HG03045 (cell line): ENCODE measurements at regions not wholly inside any gene's neighbourhood (a gene's known extent, or its start where the extent isn't known, plus 50 kb on each side); places are given as distances from the start of the nearest gene placed in this dataset.
A peak's percentile ranks its signal among the peaks of the same experiment; 100 is the strongest.

Experiments used
- ATAC-seq: cut with Tn5 transposase; IDR thresholded peaks from one replicate; pipeline ENCODE4 v1.9.1; 2021; ENCODE audit warnings: mild to moderate bottlenecking, moderate library complexity; ENCODE audit not compliant: unreplicated experiment

DNA sequence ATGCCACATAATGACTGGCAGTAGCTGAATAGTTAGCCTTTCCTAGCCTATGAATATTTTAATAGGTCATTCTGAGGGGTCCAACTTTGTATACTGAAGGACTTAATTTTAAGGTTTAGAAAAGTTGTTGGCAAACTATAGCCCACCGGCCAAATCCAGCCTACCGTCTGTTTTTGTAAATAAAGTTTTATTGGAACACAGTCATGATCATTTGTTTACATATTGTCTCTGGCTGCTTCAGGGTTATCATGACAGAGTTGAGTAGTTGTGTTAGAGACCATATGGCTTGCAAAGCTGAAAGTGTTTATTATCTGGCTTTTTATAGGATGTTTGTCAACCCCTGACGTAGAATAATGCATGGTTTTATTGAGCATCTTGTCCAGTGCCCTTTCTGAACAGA, 73.4 kb downstream of the NTMT2 start:
- ATAC-seq, result no peak

DNA sequence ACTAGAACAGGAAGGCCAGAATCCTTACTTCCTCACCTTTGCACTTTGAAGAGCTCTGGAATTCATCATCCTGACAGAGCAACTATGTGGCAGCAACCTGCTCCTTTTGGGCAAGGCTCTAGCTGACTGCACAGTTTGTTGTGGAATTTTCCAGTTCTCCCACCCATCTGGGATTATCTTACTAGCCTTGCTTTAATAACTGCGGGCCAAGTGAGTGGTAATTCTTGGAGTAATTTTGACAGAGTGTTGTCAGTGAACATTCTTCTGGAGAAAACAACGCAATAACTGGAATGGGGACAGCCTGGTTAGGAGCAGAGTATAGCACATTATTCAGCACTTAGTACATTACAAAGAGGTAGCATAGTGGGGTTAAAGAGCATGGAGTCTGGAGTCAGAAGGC, 75.3 kb downstream of the NTMT2 start:
- ATAC-seq, result no peak

DNA sequence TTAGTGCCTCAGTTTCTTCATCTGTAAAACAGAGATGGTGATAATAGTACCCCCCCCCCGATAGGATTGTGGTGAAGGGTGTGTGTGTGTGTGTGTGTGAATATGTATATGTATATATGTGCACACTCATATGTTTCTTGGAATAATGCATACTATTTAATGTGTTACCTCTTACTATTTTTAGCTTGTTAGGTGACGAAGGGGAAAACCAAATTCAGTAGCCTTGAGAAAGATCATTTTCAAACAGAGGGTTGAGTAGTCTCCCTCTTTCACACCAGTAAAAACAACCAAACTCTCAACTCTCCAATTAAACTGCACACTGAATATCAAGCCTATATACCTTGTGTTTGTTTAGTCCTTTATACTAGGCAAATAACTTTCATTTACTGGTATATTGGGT, 75.7 kb downstream of the NTMT2 start:
- ATAC-seq, result no peak

DNA sequence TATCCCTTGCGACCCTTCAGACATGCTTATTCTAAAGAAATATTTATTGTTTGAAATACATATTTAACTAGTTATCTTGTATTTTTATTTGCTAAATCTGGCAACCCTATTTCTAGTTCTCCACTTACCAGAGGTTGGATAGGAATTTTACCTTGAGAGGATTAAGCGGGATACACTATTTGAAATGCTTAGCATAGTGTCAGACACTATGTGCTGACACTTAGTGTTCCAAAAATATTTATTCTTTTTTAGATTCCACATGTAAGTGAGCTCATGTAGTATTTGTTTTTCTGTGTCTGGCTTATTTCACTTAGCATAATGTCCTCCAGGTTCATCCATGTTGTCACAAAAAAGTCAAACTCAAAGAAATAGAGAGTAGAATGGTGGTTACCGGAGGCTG, 78.7 kb downstream of the NTMT2 start:
- ATAC-seq, result no peak

DNA sequence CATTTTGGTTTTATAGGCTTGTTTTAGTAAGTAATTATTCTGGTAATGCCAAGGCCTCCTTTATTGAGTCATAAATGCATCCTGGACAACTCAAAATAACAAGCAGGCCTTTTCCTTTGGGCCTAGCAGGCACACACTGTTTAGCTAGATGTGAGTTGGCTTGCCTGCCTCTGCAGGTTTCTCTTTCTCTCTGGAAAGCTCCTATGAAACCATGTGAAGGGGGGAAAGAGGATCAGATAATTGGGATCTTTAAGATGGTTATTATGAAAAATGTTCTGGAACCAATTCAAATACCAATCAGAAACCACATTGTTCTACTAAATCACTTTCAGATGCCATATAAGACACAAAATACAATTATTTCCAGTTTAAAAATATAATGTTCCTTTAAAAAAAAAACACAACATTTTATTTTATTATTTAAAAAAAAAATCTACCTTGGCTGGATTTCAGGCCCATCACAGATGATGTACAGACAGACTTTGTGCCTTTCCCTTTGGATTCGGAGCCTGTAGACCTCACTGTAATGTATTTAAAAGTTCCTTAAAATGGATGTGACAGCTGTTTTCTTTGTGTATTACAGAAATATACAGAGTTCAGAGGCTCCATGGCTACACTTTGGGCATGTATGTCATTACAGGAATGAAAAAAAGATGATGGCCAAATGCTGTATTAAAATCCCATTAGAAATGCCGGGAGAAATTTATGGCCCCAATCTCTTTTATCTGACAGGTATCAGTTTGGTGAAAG, 80.2 kb downstream of the NTMT2 start:
- no peak for ATAC-seq

DNA sequence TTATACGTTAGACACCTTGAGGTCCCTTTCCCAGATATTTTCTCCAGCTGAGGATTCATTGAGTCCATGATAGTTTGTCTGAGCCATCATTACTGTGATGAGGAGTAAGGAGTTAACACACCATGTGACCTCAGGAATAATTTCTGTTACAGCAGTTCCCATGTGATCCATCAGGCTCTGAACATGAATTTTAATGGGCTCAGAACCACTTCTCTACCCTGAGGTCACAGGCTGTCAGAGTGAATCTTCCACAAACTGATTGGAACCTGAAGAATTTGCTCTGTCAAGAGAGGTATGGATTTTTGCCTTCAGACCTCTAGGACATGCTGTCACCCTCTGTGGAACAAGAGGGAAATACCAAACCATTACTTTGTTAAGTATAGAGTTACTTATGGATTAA, 81.0 kb downstream of the NTMT2 start:
- no peak for ATAC-seq

DNA sequence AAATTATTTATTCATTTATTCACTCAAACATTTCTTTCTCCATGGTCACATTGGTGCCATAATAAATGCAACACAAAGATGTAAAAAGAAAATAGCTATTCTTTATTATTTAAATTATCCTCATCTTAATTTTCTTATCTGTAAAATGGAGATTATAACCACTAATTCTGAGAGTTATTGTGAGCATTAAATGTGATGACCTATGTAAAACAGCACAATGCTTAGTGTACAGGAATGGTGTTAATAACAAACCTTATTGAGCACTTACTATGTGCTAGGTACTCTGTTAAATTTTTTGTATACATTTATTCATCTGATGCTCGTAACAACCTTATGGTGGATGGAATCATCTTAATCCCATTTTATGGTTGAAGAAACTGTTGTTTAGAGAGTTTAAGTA, 84.6 kb downstream of the NTMT2 start:
- ATAC-seq, result no peak

DNA sequence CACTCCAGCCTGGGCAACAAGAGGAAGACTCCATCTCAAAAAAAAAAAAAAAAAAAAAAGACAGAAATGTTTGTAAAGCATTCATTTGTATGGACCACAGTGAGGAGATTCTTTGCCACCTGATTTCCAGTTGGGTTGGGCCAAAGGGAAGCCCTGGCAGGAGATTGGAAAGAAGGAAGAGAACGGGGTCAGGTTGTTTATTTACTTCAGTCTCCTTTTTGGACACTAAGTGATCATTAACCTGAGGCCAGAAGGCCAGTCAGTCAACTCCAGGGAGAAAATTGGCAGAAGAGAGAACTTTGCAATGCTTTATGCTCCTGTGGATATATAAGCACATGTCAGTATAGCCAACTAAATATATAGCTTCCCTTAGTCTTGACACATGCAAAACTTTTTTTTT, 85.9 kb downstream of the NTMT2 start:
- no peak for ATAC-seq

DNA sequence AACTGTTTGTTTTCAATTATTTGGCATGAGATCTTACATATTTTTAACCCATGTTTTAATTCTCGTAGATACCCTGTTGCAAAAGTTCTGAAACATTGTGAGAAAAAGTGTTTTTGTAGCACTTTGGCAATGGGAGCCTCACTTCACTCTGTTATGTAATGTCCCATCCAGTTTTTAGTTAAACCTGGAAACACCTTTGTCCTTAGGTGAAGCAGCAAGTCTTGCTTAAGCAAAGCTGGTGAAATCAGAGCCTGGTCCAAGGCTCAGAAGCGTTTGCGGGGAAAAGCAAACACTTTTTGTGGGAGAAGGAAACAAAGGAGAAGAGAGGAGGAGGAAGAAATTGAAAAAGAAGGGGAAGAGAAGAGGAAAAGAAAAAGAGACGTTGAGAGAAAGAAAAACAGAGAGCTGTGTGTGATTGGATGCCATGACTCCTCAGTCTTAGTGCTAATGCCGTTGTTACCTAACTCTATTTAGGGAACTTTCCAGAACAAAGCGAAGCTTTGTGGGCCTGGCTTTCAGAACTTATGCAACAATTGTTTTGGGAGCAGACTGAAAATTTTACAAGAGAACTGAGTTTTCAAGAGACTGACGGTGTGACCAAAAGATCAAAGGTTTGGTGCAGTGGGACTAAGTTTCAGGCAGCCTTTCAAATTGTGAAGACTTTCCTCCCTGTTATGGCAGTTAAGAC, 93.1 kb downstream of the NTMT2 start:
- ATAC-seq, result no peak

DNA sequence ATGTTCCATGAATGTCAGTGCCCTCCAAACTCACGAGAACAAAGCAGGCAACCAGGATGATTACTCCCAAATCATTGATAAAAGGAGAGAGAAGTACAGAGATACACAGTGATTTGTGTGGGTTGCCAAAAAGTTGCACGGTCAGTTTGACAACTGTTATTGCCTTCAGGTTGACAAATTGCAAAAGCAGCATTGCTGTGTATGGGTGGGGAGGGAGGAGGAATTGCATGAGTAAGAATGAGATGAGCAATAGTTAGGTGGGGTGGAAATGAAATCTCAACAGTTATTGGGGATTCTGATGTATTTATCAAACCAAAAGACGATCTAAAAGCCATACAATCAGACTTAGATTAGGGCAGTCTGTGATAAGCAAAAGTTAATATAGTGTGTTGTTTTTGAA, 93.7 kb downstream of the NTMT2 start:
- no peak for ATAC-seq

DNA sequence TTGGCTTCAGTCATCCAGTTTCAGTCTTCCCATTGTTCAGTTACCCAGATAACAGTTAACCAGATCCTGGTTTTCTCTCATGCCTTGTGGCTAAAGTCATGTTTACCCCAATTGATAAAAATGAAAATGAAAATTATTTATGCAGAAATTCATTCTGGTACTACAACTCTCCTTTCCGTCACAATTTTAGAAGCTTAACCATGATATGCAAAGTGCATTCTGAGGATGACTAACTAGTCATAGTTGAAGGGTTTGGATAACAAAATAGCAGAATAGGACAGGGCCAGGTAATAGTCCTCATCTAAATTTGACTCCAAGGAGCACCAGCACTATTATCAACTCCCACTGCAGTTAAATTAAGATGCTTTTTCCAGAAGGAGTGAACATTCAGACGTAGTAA, 94.7 kb downstream of the NTMT2 start:
- peak; percentile 97 for ATAC-seq

DNA sequence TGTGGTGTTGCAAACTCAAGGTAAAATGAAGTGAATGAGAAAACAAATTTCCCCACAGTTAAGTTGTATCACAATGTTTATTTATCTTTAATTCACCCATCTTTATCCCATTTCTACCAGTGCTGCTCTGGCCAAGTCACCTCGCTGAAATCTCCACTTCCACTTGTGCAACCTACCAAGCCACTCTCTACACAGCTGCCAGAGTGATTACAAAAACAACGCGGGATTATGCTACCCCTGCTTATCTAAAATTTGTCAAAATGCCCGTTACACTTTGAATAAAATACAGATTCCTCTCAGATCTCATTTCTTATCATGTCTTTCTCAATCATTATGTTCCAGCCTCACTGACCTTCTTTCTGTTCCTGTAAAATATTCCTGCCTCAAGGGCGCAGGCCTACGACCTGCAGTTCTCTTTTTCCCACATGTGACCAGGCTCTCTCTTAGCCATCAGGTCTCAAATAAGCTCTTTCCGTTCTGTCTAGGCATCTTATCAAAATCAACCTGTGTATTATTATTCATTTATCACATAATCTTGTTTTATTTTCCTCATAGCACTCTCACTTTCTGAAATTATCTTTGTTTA, 95.6 kb downstream of the NTMT2 start:
- no peak for ATAC-seq

DNA sequence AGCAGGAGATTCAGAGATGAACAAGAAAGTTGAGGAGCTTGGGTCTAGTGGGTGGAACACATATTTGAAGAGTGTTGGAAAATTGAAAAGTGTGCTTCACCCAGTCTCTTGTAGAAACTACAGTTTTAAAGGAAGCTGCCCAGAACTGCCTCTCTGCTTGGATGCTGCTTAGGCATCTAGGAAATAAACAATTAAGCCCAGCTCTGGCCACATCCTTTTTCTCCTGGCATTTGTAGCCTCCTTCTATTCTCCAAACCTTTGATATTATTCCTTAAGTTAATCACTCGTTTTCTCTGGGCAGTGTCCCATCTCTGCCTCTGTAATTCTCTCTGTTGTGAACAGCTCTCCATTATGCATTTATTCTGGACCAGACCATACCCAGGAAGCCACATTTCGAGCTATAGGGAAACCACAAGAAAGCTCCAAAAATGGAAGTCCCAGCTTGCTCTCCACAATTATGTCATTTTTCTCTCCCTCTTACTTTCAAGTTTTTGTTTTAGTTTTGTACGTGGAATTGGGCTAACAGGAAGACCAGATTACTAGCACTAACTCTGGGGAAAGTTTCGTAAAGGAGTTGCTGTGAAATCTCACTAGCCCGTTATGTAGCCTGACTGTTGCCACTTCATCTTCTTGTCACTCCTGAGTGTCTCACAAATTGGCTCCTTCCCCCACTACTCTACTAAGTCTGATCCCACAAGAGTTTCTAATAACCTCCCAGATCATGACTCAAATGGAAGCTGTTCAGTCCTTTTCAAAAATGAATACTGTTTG, 102.2 kb downstream of the NTMT2 start:
- ATAC-seq, result no peak

DNA sequence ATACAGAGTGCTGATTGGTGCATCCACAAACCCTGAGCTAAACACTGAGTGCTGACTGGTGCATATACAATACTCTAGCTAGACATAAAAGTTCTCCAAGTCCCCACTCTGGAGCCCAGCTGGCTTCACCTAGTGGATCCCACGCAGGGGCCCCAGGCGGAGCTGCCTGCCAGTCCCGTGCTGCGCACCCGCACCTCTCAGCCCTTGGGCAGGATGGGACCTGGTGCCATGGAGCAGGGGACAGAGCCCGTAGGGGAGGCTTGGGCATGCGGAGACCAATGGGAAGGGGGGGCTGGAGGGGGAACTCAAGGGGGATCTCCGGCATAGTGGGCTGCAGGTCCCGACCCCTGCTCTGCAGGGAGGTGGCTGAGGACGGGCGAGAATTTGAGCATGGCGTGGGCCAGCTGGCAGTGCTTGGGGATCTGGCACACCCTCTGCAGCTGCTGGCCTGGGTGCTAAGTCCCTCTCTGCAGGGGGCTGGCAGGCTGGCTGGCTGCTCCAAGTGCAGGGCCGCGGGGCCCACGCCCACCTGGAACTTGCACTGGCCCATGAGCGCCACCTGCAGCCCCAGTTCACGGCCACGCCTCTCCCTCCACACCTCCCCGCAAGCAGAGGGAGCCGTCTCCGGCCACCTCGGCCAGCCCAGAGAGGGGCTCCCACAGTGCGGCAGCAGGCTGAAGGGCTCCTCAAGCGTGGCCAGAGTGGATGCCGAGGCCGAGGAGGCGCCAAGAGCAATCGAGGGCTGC, 104.9 kb downstream of the NTMT2 start:
- ATAC-seq, result no peak

DNA sequence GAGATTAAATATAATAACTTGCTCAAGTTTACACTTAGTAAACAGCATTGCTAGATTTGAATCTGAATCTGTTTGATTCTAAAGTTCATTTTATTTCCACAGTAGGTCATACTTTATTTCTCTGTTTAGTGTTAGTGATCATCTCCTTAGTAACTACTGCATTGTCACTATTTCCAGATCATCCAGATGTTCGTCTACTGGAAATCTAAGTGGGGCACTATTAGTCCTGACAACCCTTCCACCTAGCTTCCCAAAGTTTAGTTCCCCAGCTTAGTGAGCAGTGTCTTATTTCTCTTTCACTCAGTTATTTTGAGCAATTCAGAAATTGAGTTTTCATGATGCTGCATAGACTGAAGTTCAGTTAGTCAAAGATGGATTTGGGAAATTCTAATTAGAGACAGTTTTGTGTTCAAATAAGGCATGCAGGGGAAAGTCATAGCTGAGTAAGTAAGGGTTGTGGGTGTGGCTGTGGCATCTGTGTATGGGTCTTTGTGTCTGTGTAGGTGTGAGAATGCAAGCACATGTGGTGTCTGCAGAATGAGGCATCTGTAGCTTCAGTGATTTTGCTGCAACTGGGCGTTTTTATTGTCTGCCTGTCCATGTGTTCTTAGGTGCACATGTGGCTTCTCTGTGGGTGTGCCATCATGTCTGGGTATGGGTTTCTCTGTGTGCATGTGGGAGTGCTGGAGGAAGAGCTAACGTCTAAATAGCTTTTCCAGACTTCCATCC, 107.3 kb downstream of the NTMT2 start:
- ATAC-seq, result no peak

DNA sequence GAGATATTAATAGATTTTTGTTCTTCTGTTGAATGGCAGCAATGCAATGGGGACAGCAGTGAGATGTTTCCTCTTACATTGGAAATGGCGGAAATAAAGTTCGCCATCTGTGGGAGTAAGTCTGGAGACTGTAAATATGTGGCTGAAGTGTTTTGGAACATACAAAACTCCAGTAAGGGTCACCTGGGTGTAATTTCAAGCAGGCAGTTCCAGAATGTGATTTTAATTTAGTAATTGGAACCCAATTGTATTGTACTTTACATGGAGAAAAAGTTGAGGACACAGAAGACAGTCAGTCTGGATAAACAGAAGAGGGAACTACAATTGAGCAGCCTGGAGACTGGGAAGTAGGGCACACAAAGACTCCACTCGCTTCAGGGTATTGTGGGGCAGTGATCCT, 108.6 kb downstream of the NTMT2 start:
- ATAC-seq, result no peak

DNA sequence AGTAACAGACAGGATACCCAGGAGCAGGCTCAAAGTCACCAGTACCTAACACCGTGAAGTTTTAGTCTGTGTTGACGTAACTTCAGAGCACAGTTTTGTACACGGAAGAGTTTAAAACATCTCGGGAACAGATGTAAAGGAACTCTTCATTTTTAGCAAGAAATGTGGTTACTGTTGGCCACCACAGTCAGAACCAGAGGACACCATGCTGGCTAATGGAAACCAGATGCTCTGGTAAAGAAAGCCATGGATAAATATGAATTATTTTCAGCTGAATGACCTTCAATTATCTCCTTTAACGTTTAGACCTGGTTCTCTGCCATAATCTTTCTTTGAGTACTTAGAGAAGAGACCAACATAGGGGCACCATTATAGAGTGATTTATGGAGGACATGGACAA, 115.9 kb downstream of the NTMT2 start:
- ATAC-seq, result no peak

DNA sequence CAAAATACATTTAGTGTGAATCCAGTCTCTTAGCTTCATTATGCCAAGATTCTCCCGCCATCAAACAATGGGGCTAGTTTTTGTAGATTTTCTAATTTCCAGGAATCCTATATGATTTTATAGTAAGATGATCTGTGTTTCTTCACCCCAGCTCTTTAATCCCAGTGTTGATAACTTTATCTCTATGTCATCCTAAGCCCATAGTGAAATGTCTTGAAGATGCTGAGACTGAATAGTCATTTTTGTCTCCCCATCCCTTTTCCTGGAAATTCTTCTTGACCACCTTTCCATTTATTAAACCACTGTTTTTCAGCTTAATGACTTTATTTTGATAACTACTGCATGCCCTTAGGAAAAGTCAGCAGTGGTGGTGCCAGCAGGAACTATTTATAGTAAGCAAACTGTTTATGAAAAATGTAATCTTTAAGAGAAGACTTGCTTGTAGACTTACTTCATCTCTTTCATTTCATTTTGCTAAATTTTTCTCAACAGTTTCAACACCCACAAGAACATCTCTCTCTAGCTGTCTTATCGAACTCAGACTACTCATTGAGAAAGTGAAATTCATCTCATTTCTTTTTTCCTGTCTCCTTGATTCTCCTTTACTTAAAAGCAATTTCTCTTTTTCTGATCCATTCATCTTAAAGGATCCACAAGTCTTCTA, 116.6 kb downstream of the NTMT2 start:
- ATAC-seq, result no peak

DNA sequence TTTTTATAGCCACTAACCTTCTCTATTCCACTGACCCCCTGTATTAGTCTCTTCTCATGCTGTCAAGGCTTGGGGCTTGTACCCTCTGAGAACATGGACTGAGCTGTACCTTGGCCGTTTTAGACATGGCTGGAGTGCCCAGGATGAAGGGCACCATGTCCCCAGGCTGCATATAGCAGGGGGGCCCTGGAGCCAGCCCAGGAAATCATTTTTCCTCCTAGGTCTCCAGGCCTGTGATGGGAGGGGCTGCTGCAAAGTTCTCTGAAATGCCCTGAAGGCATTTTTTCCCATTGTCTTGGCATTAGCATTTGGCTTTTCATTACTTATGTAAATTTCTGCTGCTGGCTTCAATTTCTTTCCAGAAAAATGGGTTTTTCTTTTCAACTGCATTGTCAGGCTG, 119.5 kb downstream of the NTMT2 start:
- no peak for ATAC-seq

DNA sequence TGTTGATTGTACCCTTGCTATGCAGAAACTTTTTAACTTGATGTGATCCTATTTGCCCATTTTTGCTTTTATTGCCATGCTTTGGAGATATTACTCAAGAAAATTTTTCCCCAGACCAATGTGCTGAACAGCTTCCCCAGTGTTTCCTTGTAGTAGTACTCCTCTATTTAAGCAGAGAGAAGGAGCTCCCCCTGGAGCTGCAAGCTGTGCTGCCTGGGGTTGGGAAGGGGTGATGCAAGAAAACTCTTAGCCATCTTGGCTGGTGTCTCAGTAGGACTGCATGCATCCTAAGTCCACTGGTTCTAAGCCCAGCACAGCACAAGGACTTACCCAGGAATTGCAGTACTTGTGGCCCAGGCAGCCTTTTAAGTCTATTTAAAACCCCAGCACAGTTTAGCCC, 121.6 kb downstream of the NTMT2 start:
- no peak for ATAC-seq
